ENCODE measurements at regions not wholly inside any gene's neighbourhood (a gene's known extent, or its start where the extent isn't known, plus 50 kb on each side); places are given as distances from the start of the nearest gene placed in this dataset.
"Not testable (repeated sequence)": the region's sequence is repeated elsewhere in the genome, so short reads cannot be mapped to it uniquely, and the experiment has no call there.

- no peak for DNase-seq (ENCODE audit: low read depth, low spot score)
Measured at GRCh38 chr4:128758314-128758922, 51.1 kb upstream of the JADE1 start.

GRCh38 chr4:128757712-128758111 lies 51.8 kb upstream of the JADE1 start:
- peak; percentile 72 for DNase-seq (ENCODE audit: low read depth, low spot score)

- no peak for DNase-seq (ENCODE audit: low read depth, low spot score)
Measured at GRCh38 chr4:128751354-128751753, 58.1 kb upstream of the JADE1 start.

- not testable (repeated sequence) for DNase-seq (ENCODE audit: low read depth, low spot score)
Measured at GRCh38 chr4:128741748-128742147, 67.8 kb upstream of the JADE1 start.

- peak; percentile 41 for DNase-seq (ENCODE audit: low read depth, low spot score)
Measured at GRCh38 chr4:128737098-128737513, 72.4 kb upstream of the JADE1 start.

- no peak for DNase-seq (ENCODE audit: low read depth, low spot score)
Measured at GRCh38 chr4:128735714-128736113, 73.8 kb upstream of the JADE1 start.

- no peak for DNase-seq (ENCODE audit: low read depth, low spot score)
Measured at GRCh38 chr4:128728190-128728589, 81.3 kb upstream of the JADE1 start.

GRCh38 chr4:128727658-128728057 lies 81.8 kb upstream of the JADE1 start:
- DNase-seq (ENCODE audit: low read depth, low spot score), result no peak

GRCh38 chr4:128725405-128726055 lies 84.0 kb upstream of the JADE1 start:
- peak; percentile 31 for DNase-seq (ENCODE audit: low read depth, low spot score)

GRCh38 chr4:128722911-128723310 lies 86.6 kb upstream of the JADE1 start:
- DNase-seq (ENCODE audit: low read depth, low spot score), result no peak

- peak; percentile 59 for DNase-seq (ENCODE audit: low read depth, low spot score)
Measured at GRCh38 chr4:128721896-128722295, 87.6 kb upstream of the JADE1 start.

- no peak for DNase-seq (ENCODE audit: low read depth, low spot score)
Measured at GRCh38 chr4:128720270-128720669, 89.2 kb upstream of the JADE1 start.

GRCh38 chr4:128718768-128719167 lies 90.7 kb upstream of the JADE1 start:
- DNase-seq (ENCODE audit: low read depth, low spot score), result no peak

- no peak for DNase-seq (ENCODE audit: low read depth, low spot score)
Measured at GRCh38 chr4:128716338-128716737, 93.2 kb upstream of the JADE1 start.

GRCh38 chr4:128715616-128716015 lies 93.9 kb upstream of the JADE1 start:
- no peak for DNase-seq (ENCODE audit: low read depth, low spot score)

- DNase-seq (ENCODE audit: low read depth, low spot score), result peak; percentile 53
Measured at GRCh38 chr4:128711361-128711760, 98.1 kb upstream of the JADE1 start.

GRCh38 chr4:128709268-128709667 lies 100.2 kb upstream of the JADE1 start:
- DNase-seq (ENCODE audit: low read depth, low spot score), result peak; percentile 40

GRCh38 chr4:128707864-128708263 lies 101.6 kb upstream of the JADE1 start:
- DNase-seq (ENCODE audit: low read depth, low spot score), result no peak

- no peak for DNase-seq (ENCODE audit: low read depth, low spot score)
Measured at GRCh38 chr4:128703948-128704347, 105.6 kb upstream of the JADE1 start.

- no peak for DNase-seq (ENCODE audit: low read depth, low spot score)
Measured at GRCh38 chr4:128700659-128701350, 108.7 kb upstream of the JADE1 start.

GRCh38 chr4:128698386-128698785 lies 111.1 kb upstream of the JADE1 start:
- DNase-seq (ENCODE audit: low read depth, low spot score), result no peak

GRCh38 chr4:128697323-128697722 lies 112.2 kb upstream of the JADE1 start:
- no peak for DNase-seq (ENCODE audit: low read depth, low spot score)

GRCh38 chr4:128690011-128690410 lies 119.5 kb upstream of the JADE1 start:
- DNase-seq (ENCODE audit: low read depth, low spot score), result no peak

All from ELF-1 (cell line).